Keratinocyte (primary cell): ENCODE measurements at regions not wholly inside any gene's neighbourhood (a gene's known extent, or its start where the extent isn't known, plus 50 kb on each side); places are given as distances from the start of the nearest gene placed in this dataset.
"Not testable (repeated sequence)": the region's sequence is repeated elsewhere in the genome, so short reads cannot be mapped to it uniquely, and the experiment has no call there.

ENCODE experiments used
- DNase-seq: peaks from one replicate; pipeline ENCODE4 v3.0.0-alpha.2; 2011; ENCODE audit warnings: low read depth, missing footprints, low spot score
- FAIRE-seq: peaks from 2 replicates; lab custom pipeline; 2011; peaks lifted over from hg19 to GRCh38; lab: Jason Lieb, UNC
- H2AFZ ChIP-seq: 2 replicates; pipeline ENCODE4 v1.6.0; 2012; ENCODE audit warnings: low read length, control low read depth, inconsistent platforms; ENCODE audit not compliant: control insufficient read depth
- H3K27ac ChIP-seq: 2 replicates; pipeline ENCODE4 v1.5.1; 2011; ENCODE audit warnings: low read length; ENCODE audit not compliant: control insufficient read depth, insufficient read depth
- H3K27me3 ChIP-seq: 3 replicates; pipeline ENCODE4 v1.6.0; 2011; ENCODE audit warnings: low read length; ENCODE audit not compliant: control insufficient read depth, insufficient read depth; ENCODE audit errors: extremely low read depth
- H3K36me3 ChIP-seq, 2 experiments: 2 replicates in 1 of 2; 3 replicates in 1 of 2; pipeline ENCODE4 v1.5.1; 2011; ENCODE audit warnings: low read length in 2 of 2, mild to moderate bottlenecking in 1 of 2; ENCODE audit not compliant: control insufficient read depth in 2 of 2, insufficient read depth in 2 of 2; ENCODE audit errors: extremely low read depth in 1 of 2
- H3K4me1 ChIP-seq: 3 replicates; pipeline ENCODE4 v1.5.1; 2011; ENCODE audit warnings: low read length; ENCODE audit not compliant: control insufficient read depth, insufficient read depth; ENCODE audit errors: extremely low read depth
- H3K4me2 ChIP-seq: 3 replicates; pipeline ENCODE4 v1.6.0; 2011; ENCODE audit warnings: low read depth, low read length; ENCODE audit not compliant: control insufficient read depth, insufficient read depth; ENCODE audit errors: extremely low read depth
- H3K4me3 ChIP-seq, 3 experiments: fragments of 200-600 bp in 1 of 3; sonication (generic) in 1 of 3; 2 replicates in 2 of 3; 3 replicates in 1 of 3; pipeline ENCODE4 v1.5.1; 2011 to 2016; ENCODE audit warnings: low read length in 3 of 3, mild to moderate bottlenecking in 3 of 3, control low read depth in 2 of 3, inconsistent platforms in 1 of 3, low read depth in 1 of 3, mixed read lengths in 1 of 3, mixed run types in 1 of 3, moderate library complexity in 1 of 3; ENCODE audit not compliant: control insufficient read depth in 2 of 3, insufficient read depth in 2 of 3; ENCODE audit errors: extremely low read depth in 1 of 3
- H3K79me2 ChIP-seq: 2 replicates; pipeline ENCODE4 v1.6.0; 2012; ENCODE audit warnings: low read length; ENCODE audit not compliant: control insufficient read depth, insufficient read depth
- H3K9ac ChIP-seq: 3 replicates; pipeline ENCODE4 v1.6.0; 2011; ENCODE audit warnings: low read length; ENCODE audit not compliant: control insufficient read depth, insufficient read depth; ENCODE audit errors: extremely low read depth
- H3K9me1 ChIP-seq: 3 replicates; pipeline ENCODE4 v1.6.0; 2011; ENCODE audit warnings: low read length; ENCODE audit not compliant: control insufficient read depth, insufficient read depth; ENCODE audit errors: extremely low read depth
- H3K9me3 ChIP-seq: 2 replicates; pipeline ENCODE4 v1.5.1; 2012; ENCODE audit warnings: low read depth, low read length; ENCODE audit not compliant: control insufficient read depth
- H4K20me1 ChIP-seq: 3 replicates; pipeline ENCODE4 v1.6.0; 2011; ENCODE audit warnings: low read length; ENCODE audit not compliant: control insufficient read depth, insufficient read depth; ENCODE audit errors: extremely low read depth
- CTCF ChIP-seq, 3 experiments: IDR thresholded peaks in 1 of 3; conservative IDR thresholded peaks in 1 of 3; optimal IDR thresholded peaks in 1 of 3; 2 replicates in 2 of 3; 3 replicates in 1 of 3; pipeline versions ENCODE3 to v1.5.1; 2011; ENCODE audit warnings: low read length in 3 of 3, mild to moderate bottlenecking in 3 of 3, moderate library complexity in 2 of 3, control low read depth in 1 of 3, inconsistent platforms in 1 of 3; ENCODE audit not compliant: insufficient read depth in 2 of 3; ENCODE audit errors: extremely low read depth in 1 of 3
- EZH2 ChIP-seq: IDR thresholded peaks from one replicate; pipeline ENCODE4 v1.6.1; 2012; ENCODE audit warnings: inconsistent platforms, mild to moderate bottlenecking, low read length, moderate library complexity
- dilution Hi-C: fragments of 300-500 bp; cut with MboI; formaldehyde crosslinking; loops from one replicate; pipeline ENCODE4 v1.7.0; 2020; ENCODE audit warnings: low sequenced_read_pairs; ENCODE audit not compliant: extremely low pct_ligation_motif_present

DNA sequence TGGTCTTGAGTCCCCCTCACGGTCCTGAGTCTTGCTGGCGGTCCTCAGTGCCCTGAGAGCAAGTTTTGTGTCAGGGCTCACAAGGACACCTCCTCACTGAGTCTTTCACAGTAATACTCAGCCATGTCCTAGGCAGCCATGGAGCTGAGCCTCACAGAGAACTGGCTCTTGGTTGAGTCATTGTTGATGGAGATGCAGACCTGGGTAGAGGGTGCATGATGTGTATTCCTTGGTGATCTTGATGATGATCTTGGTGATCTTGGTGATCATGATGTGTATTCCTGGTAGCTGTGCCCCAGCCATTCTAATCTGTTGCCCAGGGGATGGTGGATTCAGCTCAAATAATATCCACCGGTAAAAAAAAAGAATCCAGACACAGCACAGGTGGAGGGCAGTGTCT is 495.4 kb downstream of the TMEM121 start:
- Histone ChIP-seq H3K36me3 (no peaks in the 10 kb centered on the region), H3K27me3 (no peaks in the 10 kb centered on the region), H3K4me2 (no peak overlapping the region), H3K9ac (no peak overlapping the region), H3K79me2 (no peaks in the 10 kb centered on the region), H3K4me1 (no peaks in the 10 kb centered on the region), H4K20me1 (no peaks in the 10 kb centered on the region), H3K9me3 (no peaks in the 10 kb centered on the region), H2AFZ (no peak overlapping the region), H3K9me1 (no peaks in the 10 kb centered on the region), H3K27ac (no peak overlapping the region), H3K4me3 (no peak overlapping the region)
- TF ChIP-seq EZH2 (no peak), CTCF (optimal IDR thresholded peaks at IDR 0.05 in 1 of 3, IDR thresholded peaks at IDR 0.05 in 1 of 3, conservative IDR thresholded peaks at IDR 0.05 in 1 of 3; ENCODE audit: extremely low read depth in 1 of 3, insufficient read depth in 2 of 3, low read length in 3 of 3) (no peak)
- dilution Hi-C loops: no loop called here
- FAIRE-seq: no peak
- DNase-seq: no peak

DNA sequence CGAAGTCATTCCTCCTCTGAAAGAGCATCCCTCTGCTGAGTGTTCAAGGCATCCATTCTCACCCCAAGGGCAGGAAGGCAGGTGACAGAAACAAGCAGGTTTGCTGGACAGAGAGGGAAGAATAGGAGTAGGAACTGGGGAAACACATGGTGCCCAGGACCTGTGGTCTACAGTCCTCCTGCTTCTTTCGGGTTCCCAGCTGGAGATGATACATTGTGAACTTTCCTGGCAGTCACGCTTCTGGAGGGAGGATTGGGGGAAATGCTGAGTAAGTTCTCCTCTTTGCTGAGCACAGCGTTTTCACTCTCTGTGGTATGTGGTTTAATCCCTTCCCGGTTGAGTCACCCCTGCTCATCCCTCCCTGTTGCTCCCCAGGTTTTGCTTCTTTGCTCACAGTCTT is 496.3 kb downstream of the TMEM121 start:
- H3K79me2 ChIP-seq, H3K9me1 ChIP-seq, H3K27me3 ChIP-seq, dilution Hi-C loops, H4K20me1 ChIP-seq, FAIRE-seq, H3K9me3 ChIP-seq, H3K4me1 ChIP-seq, H3K36me3 ChIP-seq, H3K27ac ChIP-seq, H3K9ac ChIP-seq, H3K4me2 ChIP-seq, DNase-seq, H2AFZ ChIP-seq, H3K4me3 ChIP-seq: not testable (repeated sequence)

DNA sequence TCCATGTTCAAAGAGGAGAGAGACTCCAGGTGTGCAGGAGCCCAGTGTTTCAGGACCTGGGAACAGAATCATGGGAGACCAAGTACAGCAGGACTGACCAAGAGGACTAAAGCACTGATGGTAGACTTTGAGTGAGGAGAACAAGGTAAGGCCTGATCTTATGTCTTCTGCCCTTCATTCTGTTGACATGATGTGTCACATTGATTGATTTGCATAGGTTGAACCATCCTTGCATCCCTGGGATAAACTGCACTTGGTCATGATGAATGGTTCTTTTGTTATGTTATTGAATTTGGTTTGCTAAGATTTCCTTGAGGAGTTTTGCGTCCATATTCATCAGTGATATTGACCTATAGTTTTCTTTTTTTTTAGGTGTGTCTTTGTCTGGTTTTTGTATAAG is 497.0 kb downstream of the TMEM121 start:
- dilution Hi-C loops: no loop called here
- no peak for DNase-seq
- FAIRE-seq: no peak

More for the DNA sequence above, 497.0 kb downstream of the TMEM121 start:
- TF ChIP-seq EZH2: no peak
- no peak for TF ChIP-seq CTCF (optimal IDR thresholded peaks at IDR 0.05 in 1 of 3, IDR thresholded peaks at IDR 0.05 in 1 of 3, conservative IDR thresholded peaks at IDR 0.05 in 1 of 3; ENCODE audit: extremely low read depth in 1 of 3, insufficient read depth in 2 of 3, low read length in 3 of 3)
- no peaks in the 10 kb centered on the region for H3K4me1 ChIP-seq
- H3K9me3 ChIP-seq: no peaks in the 10 kb centered on the region
- no peak overlapping the region for H3K27ac ChIP-seq
- H3K4me3 ChIP-seq: no peak overlapping the region
- no peaks in the 10 kb centered on the region for H4K20me1 ChIP-seq
- H3K9me1 ChIP-seq: no peaks in the 10 kb centered on the region
- H2AFZ ChIP-seq: no peak overlapping the region
- no peaks in the 10 kb centered on the region for H3K36me3 ChIP-seq
- H3K4me2 ChIP-seq: no peak overlapping the region
- no peak overlapping the region for H3K9ac ChIP-seq
- no peaks in the 10 kb centered on the region for H3K79me2 ChIP-seq
- H3K27me3 ChIP-seq: no peaks in the 10 kb centered on the region
